Non-pigmented ciliary epithelial cell (primary cell): ENCODE measurements at regions not wholly inside any gene's neighbourhood (a gene's known extent, or its start where the extent isn't known, plus 50 kb on each side); places are given as distances from the start of the nearest gene placed in this dataset.
"Not testable (repeated sequence)": the region's sequence is repeated elsewhere in the genome, so short reads cannot be mapped to it uniquely, and the experiment has no call there.

Source experiments
- DNase-seq: peaks from one replicate; pipeline ENCODE4 v3.0.0-alpha.2; 2010; ENCODE audit warnings: low read depth

DNA sequence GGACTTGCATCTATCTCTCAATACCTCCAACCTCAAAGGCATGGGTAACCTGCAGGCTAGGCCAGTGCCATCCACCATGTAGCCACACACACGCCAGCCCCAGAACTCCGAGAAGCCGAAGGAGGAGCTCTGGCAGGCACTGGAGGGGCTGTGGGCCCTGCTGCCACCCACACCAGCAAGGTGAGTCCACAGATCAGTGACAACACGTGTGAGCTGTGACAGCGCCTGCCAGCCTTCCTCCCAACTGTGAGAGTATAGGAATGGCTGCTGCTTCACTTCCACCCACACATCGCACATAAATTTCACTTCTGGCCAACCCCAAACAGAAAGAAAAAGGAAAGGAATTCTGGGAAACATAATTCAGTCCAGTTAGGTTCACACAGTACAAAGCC, 422.6 kb downstream of the BCOR start:
- no peak for DNase-seq

GRCh38 chrX:39675619-39676018, 422.1 kb downstream of the BCOR start:
- DNase-seq = no peak

- no peak for DNase-seq
Observed at GRCh38 chrX:39676434-39676833, 421.3 kb downstream of the BCOR start.

GRCh38 chrX:39677585-39677977, 420.2 kb downstream of the BCOR start:
- DNase-seq = no peak

GRCh38 chrX:39677978-39678791, 419.6 kb downstream of the BCOR start:
- DNase-seq = no peak

GRCh38 chrX:39678914-39679313, 418.8 kb downstream of the BCOR start:
- DNase-seq = no peak

DNA sequence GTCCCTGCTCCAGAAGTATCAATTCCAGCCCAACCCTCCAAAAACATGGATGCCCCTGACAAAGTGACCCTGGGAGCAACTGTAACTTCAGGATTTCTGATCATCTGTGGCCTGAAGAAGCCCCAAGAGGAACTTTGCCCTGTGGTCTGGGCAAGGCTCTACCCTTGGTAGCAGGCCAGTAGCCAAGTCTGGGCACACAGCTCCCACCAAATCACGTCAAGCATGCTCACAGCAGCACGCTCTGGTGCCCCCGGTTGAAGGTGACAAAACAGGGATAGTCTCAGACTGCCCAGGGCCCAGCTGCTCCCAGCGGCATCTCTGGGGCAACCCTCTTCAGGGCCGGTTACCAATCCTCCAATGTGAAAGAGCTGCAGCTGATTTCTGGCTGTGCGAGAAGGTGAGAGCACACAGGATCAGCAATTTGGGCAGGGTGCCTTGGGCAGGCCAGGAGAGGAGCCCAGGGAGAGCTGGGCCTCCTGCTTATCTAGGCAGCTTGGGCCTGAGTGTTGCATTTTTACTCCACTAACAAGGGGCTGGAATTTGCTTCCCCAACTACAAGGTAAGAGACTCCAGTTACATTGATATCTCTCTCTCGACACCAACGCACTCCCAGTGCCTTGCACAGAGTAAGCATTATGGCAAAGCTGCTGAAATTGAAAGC, 418.1 kb downstream of the BCOR start:
- DNase-seq = no peak

DNA sequence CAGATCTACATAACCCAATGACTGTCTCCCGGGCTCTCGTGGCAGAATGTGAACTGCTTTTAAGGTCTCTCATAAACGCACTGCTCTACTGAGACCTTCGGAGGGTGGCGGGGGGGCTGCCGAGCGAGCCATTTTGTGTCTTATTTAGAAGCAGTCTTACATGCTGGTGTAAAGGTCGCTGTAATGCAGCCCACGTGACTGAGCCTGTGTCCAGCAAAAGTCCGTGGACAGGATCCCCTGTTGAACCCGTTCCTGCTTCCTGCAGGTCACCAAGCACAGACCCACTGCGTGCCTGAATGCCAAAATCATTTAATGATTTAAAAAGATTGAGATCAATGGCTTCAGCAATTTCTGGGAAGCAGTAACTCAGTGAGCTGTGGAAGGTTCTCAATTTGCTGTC, 415.9 kb downstream of the BCOR start:
- no peak for DNase-seq

- DNase-seq = no peak
Observed at GRCh38 chrX:39682778-39683177, 415.0 kb downstream of the BCOR start.

DNA sequence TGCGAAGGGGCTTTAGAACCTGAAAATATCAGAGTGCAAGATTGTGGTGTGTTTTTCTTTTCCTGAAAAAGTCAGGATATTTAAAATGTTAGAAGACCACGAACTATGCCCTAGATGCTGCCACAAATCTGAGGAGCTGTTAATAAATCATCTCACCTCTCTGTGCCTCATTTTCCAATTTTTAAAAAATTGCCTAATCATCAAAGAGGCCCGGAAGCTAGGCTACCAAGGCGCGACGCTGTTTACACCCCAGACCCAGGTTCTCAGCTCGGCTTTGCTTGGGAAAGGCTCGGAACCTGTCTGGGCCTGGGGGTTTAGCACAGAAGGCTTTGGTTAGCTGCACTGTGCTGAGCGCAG, 409.6 kb downstream of the BCOR start:
- no peak for DNase-seq

DNA sequence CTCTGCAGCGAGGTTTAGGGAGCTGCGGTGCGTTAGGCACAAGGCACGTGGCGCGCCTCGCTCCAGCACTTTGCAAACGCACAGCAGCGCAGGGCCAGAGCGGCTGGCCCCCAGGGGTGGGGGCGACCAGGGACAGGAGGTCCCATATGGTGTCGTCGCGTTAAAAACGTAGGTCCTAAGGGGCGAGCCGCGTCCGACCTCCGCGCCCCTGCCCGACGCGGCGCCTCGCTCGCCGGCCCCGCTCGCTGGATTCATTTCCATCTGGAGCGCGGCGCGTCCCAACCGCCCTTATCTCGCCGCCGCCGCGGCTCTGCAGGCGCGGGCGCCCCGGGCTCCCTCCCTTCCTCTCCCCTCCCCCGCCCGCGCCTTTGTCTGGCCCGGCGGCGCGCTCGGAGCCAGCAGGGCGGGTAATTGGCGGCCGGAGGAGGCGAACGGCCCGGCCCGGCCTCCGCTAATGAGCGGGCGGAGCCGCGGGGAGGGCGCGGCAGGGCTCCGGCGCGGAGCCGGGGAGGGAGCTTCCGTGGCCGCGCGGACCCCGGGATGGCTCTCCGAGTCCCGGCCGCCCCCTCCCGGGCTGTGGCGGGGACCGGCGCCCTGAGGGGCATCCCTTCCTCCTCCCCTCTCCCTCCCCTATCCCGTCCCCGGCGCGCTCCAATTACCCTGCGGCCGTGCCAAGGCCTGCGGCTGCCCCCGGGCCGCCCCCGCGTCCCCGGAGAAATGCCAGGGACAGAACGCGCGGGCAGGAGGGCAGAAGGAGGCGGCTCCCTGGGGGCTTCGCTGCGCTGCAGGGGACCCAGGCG, 409.0 kb downstream of the BCOR start:
- DNase-seq = no peak

DNA sequence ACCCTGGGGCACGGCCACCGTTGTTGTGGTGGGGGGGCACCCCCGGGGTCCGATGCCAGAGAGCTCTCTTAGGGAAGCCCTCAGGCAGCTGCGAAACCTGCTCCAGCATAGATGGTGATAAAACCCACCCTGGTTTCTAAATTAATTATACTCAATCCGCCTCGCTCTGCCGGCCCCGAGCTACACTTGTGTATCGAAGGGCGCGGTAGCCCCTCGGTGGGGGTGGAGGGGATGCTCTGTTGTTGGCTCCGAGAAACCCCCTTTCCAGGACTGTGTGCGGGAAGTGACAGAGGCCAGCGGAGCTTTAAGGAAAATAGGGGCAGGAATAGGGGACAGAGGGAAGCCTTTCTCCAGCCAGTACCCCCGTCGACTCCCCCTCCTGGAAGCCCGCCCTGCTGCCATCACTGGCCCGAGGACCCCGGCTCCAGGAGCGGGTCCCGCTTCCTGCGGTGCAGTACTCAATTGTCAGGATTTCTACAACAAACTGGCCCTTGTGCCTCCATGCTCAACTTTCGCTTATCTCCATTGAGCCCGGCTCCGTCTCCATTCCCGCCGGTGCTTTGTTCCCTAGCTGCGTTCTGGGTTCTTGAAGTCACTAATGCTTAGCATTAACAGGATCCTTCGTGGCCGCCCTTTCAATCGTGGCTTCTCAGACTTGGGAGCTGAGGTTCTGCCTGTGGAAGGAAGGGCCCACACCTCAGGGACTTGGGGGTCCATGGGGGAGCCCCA, 408.2 kb downstream of the BCOR start:
- DNase-seq = no peak

GRCh38 chrX:39690541-39691415, 407.0 kb downstream of the BCOR start:
- DNase-seq = no peak

- DNase-seq = no peak
Observed at GRCh38 chrX:39691724-39692123, 406.0 kb downstream of the BCOR start.

DNA sequence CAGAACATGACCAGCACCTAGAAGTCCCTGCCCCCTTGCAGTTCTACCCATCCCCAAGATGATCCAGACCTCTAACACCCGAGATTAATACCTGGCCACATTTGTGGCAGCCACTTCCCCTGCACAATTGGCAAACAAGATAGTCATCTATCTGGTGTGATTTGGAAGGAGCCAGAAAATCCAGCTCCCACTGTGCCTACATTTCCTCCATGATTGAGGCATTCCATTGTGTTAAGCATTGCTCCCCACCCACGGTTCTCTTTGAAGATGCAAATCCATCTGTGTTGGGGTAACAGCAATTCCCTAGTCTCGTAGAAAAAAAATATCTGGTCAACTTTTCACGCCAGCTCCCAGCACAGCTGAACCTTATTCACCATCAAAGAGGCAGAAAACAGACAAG, 405.0 kb downstream of the BCOR start:
- no peak for DNase-seq

DNA sequence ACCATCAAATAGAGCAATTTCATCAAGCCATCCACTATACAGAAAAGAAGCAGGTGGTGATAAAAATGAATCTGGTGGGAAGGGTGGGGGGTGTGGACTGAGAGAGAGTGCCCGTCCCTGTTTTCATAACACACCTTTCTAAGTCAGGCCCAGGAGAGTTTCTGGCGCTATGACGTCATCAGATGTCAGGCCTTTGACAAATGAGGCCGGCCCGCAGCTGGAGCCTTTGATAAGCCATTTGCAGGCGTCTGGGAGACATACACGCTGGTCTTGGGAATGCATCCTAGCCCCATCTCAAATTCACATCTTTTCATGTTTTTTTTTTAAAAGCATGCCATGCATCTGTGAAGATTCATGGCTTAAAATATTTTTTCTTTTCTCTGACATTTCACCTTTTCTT, 404.5 kb downstream of the BCOR start:
- no peak for DNase-seq

DNA sequence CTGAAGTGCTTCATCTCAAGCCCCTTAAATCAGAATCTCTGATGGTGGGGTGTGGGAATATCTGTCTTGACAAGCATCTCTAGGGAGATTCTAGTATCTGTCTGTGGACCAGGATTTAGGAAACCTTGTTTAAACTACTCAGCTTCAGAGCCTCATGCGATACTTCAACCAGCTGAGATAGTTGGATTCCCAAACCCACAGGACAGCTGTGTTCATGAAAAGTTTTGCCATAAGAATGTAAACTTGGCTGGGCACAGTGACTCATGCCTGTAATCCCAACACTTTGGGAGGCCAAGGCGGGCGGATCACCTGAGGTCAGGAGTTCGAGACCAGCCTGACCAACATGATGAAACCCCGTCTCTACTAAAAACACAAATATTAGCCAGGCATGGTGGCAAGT, 395.1 kb downstream of the BCOR start:
- not testable (repeated sequence) for DNase-seq

DNA sequence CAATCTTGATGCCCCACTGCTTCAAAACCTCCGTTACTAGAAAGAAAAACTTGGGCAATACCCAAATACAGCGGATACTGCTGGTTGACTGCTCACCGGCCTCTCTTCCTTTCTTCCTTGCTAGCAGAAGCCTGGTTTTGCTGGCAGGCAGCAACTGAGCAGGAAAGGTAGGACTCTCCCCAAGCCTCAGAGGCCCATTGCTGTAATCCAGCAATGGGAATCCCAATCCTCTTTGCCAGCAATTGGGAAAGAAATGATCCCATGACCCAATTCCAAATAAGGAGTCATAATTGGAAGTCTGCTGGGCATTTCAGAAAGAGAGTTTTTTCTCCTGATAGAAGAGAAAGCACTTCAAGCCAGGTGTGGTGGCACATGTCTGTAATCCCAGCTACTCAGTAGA, 394.5 kb downstream of the BCOR start:
- no peak for DNase-seq

DNA sequence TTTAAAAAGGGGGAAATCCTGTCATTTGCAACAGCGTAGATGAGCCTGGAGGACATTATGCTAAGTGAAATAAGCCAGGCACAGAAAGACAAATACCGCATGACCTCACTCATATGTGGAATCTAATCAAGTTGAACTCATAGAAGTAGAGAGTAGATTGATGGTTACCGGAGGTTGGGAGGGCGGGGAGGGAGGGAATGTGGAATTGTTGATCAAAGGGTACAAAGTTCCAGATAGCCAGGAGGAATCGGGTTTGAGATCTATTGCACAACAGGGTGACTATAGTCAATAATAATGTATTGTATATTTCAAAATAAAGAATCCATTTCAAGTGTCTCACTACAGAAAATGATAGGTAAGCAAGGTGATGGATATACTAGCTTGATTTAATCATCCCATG, 393.2 kb downstream of the BCOR start:
- DNase-seq = no peak

DNA sequence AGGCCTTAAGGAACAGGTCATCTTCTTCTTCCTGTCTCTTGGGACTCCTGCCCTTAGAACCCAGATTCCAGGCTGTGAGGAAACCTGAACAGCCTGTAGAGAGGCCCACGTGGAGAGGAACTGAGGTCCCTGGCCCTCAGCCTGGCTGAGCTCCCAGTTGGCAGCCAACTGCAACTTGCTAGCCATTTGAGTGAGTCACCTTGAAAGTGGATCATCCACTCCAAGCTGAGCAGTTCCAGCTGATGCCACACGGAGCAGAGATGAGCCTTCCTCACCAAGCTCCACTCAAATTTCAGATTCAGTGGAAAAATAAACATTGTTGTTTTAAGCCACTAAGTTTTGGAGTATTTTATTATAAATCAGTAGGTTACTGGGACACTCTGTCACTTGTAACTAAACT, 392.5 kb downstream of the BCOR start:
- DNase-seq = peak; percentile 46

DNA sequence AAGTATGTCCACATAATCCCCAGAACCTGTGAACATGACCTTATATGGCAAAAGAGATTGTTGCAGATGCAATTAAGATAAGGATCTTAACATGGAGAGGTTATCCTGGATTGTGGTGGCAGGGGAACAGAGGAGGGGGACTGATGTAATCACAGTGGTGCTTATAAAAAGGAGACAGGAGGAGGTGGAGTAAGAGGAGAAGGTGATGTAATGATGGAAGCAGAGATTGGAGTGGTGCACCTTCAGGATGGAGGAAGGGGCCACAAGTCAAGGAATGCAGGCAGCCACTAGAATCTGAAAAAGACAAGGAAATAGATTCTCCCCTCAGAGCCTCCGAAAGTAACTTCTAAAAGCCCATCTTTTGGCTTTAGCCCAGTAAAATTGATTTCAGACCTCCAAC, 388.4 kb downstream of the BCOR start:
- no peak for DNase-seq
